IMR-90 (cell line): ENCODE measurements at regions not wholly inside any gene's neighbourhood (a gene's known extent, or its start where the extent isn't known, plus 50 kb on each side); places are given as distances from the start of the nearest gene placed in this dataset.
"Not testable (repeated sequence)": the region's sequence is repeated elsewhere in the genome, so short reads cannot be mapped to it uniquely, and the experiment has no call there.

Experiments used
- CEBPB ChIP-seq: IDR thresholded peaks from 2 replicates; pipeline ENCODE4 v1.6.1; 2012; ENCODE audit warnings: low read depth, low read length, improper control_type of control experiment
- ELK1 ChIP-seq: fragments of 150-350 bp; IDR thresholded peaks from 2 replicates; pipeline ENCODE4 v1.6.1; 2016; ENCODE audit warnings: low read depth, mild to moderate bottlenecking, low read length, moderate library complexity, borderline replicate concordance
- FOS ChIP-seq: fragments of 150-350 bp; IDR thresholded peaks from 2 replicates; pipeline ENCODE4 v1.6.1; 2016; ENCODE audit warnings: low read depth, low read length
- MAZ ChIP-seq: IDR thresholded peaks from 2 replicates; pipeline ENCODE4 v1.6.1; 2012; ENCODE audit warnings: low read depth, mild to moderate bottlenecking, low read length, improper control_type of control experiment, moderate library complexity, borderline replicate concordance
- MXI1 ChIP-seq: IDR thresholded peaks from 2 replicates; pipeline ENCODE4 v1.6.1; 2012; ENCODE audit warnings: low read depth, mild to moderate bottlenecking, low read length, moderate library complexity, borderline replicate concordance
- POLR2A ChIP-seq: IDR thresholded peaks from 2 replicates; pipeline ENCODE4 v1.6.1; 2012; ENCODE audit warnings: mild to moderate bottlenecking, low read depth, low read length
- RAD21 ChIP-seq: IDR thresholded peaks from 2 replicates; pipeline ENCODE4 v1.6.1; 2012; ENCODE audit warnings: low read length, improper control_type of control experiment
- RCOR1 ChIP-seq: IDR thresholded peaks from 2 replicates; pipeline ENCODE4 v1.6.1; 2012; ENCODE audit warnings: mild to moderate bottlenecking, low read length, improper control_type of control experiment; ENCODE audit not compliant: insufficient replicate concordance
- RFX5 ChIP-seq: IDR thresholded peaks from 2 replicates; pipeline ENCODE4 v1.8.0; 2012; ENCODE audit warnings: low read depth, mild to moderate bottlenecking, low read length, moderate library complexity
- SMC3 ChIP-seq: fragments of 150-350 bp; IDR thresholded peaks from 2 replicates; pipeline ENCODE4 v1.6.1; 2016; ENCODE audit warnings: low read depth, mild to moderate bottlenecking, antibody characterized with exemption, low read length, moderate library complexity
- USF2 ChIP-seq: fragments of 150-350 bp; IDR thresholded peaks from 2 replicates; pipeline ENCODE4 v1.6.1; 2017; ENCODE audit warnings: mild to moderate bottlenecking, antibody characterized with exemption, low read length, low read depth
- TF ChIP-seq, protein P1 (sequence below): conservative IDR thresholded peaks from 2 replicates; pipeline ENCODE4 v1.5.1; 2012; ENCODE audit warnings: mild to moderate bottlenecking, low read depth, low read length, improper control_type of control experiment

DNA sequence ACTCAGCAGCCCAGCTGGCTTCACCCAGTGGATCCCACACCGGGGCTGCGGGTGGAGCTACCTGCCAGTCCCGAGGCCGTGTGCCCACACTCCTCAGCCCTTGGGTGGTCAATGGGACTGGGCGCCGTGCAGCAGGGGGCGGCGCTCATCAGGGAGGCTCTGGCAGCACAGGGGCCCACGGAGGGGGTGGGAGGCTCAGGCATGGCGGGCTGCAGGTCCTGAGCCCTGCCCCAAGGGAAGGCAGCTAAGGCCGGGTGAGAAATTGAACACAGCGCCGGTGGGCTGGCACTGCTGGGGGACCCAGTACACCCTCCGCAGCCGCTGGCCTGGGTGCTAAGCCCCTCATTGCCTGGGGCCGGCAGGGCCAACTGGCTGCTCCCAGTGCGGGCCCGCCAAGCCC, 1017.1 kb upstream of the FLRT2 start:
- TF ChIP-seq, protein P1, sequence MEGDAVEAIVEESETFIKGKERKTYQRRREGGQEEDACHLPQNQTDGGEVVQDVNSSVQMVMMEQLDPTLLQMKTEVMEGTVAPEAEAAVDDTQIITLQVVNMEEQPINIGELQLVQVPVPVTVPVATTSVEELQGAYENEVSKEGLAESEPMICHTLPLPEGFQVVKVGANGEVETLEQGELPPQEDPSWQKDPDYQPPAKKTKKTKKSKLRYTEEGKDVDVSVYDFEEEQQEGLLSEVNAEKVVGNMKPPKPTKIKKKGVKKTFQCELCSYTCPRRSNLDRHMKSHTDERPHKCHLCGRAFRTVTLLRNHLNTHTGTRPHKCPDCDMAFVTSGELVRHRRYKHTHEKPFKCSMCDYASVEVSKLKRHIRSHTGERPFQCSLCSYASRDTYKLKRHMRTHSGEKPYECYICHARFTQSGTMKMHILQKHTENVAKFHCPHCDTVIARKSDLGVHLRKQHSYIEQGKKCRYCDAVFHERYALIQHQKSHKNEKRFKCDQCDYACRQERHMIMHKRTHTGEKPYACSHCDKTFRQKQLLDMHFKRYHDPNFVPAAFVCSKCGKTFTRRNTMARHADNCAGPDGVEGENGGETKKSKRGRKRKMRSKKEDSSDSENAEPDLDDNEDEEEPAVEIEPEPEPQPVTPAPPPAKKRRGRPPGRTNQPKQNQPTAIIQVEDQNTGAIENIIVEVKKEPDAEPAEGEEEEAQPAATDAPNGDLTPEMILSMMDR, result not testable (repeated sequence)
- not testable (repeated sequence) for TF ChIP-seq POLR2A, SMC3, RAD21, CEBPB, RCOR1, USF2, RFX5, FOS, MAZ, MXI1, ELK1
